GM12873 (cell line): ENCODE measurements at regions not wholly inside any gene's neighbourhood (a gene's known extent, or its start where the extent isn't known, plus 50 kb on each side); places are given as distances from the start of the nearest gene placed in this dataset.

ENCODE experiments used
- CTCF ChIP-seq: IDR thresholded peaks from 2 replicates; pipeline ENCODE4 v1.5.1; 2012; ENCODE audit warnings: low read depth, mild to moderate bottlenecking, moderate library complexity, low read length, control low read depth; ENCODE audit not compliant: insufficient read depth; ENCODE audit errors: missing control alignments

- TF ChIP-seq CTCF, result no peak
Observed at GRCh38 chr6:168255283-168255881, 64.2 kb downstream of the DACT2 start.

DNA sequence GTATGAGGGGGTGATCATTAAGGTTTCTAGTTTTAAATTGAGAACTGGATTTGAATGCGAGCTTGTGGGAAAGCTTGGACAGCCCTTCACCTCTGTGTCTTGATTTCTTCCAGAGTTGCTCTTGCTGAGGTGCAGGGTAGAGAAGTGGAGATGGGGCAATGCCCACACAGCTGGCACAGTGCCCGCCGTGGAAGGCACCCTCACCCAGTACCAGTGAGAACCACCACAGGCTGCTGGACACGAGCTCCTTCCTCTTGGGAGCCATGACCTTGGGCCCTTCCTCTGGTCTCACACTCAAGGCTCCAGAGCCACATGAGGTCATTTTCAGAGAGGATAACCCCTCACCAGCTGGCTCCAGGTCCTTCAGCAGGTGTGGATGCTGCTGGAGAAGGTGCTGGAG, 67.3 kb downstream of the DACT2 start:
- no peak for TF ChIP-seq CTCF

GRCh38 chr6:168250250-168250649, 69.3 kb downstream of the DACT2 start:
- TF ChIP-seq CTCF, result no peak

DNA sequence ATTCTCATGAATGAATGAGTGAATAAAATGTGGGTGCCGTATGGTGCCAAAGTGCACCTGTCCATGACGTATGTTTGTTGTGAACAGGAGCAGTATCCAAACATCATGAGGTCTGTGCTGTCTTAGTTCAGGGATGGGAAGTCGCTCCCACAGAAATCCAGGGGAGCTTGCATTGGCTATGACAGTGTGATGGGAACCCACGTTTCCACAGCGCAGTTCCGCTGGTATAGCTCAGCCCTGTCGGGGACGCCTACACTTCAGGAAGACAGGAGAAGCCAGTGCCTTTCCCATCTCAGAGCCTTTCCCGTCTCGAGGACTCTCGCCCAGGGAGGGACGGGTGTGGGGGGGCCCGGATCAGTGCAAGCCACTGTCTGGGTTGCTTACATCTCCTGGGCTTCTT, 69.8 kb downstream of the DACT2 start:
- no peak for TF ChIP-seq CTCF

DNA sequence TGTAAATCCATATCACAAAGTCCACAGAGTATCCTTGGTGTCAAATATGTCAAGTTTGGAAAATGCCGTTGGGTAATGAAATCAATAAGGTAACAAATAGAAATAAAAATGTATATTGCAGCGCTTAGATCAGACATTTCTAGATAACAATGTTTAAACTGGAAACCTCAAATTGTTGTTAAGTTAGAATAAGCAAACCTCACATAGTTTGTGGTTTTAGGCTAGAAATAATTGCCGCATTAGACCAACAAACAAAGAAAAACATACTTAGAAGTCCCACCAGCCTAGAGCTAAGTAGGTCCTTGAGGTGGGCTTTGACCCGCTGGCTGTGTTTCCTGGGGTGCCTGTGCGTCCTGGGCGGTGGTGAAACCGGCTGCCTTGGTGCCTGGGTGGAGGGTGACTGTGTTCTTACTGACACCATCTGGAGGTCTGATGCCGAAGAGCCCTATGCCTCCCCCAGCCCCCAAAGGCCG, 71.4 kb downstream of the DACT2 start:
- no peak for TF ChIP-seq CTCF

- no peak for TF ChIP-seq CTCF
Observed at GRCh38 chr6:168247443-168248147, 72.0 kb downstream of the DACT2 start.

GRCh38 chr6:168244961-168245551, 74.5 kb downstream of the DACT2 start:
- no peak for TF ChIP-seq CTCF
